ENCODE measurements at regions not wholly inside any gene's neighbourhood (a gene's known extent, or its start where the extent isn't known, plus 50 kb on each side); places are given as distances from the start of the nearest gene placed in this dataset.

DNA sequence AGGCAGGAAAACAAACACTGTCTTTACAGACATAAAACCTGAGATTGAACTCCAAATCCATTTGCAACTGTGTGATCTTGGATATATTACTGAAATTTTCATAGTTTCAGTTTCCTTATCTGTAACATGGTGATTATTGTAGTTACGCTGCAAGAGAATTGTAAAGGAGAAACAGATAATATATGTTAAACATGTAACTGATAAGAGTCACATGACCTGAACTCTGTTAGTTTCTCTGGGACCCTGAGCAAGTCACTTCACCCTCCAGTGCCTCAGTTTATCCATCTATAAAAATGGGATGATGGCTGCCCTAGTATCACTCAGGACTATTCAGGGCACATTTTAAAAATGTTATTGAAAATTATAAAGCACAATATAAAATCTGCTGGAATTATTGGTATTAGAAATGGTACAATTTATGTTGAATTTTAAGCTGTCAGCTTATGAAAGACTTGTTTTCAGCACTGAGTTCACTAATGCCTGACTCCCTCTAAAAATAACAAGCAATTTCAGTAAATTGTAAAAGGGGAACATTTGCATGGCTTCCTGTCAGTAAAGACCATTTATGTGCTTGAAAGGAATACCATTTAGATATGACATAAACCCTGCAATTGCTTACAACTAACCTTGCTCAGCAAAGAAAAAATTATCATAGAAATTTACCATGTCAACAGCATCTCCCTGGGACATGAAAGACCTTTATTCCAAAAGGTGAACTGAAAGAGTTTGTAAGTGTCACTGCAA, 393.5 kb downstream of the RAD51AP2 start:
- H3K9ac ChIP-seq (ENCODE audit: low read length): no peak overlapping the region
- H3K4ac ChIP-seq (ENCODE audit: low read depth, low read length): no peak overlapping the region
- no peaks in the 10 kb centered on the region for H3K79me1 ChIP-seq (ENCODE audit: low read length)
- no peak for DNase-seq
- H3K23ac ChIP-seq (ENCODE audit: low read length): no peak overlapping the region
- no peak overlapping the region for H2BK15ac ChIP-seq (replicated peaks; ENCODE audit: low read depth)
- H3K4me2 ChIP-seq (ENCODE audit: low read length): no peak overlapping the region
- no peak overlapping the region for H2BK120ac ChIP-seq (ENCODE audit: low read depth, low read length)
- H3K27ac ChIP-seq (ENCODE audit: low read depth, low read length): no peak overlapping the region
- H3K27me3 ChIP-seq (ENCODE audit: insufficient read depth, low read length, poor library complexity): no peaks in the 10 kb centered on the region
- WGBS (ENCODE audit: extremely low coverage, insufficient coverage, low lambda C conversion rate): no CpG with 5 or more reads among the region's 1 CpG
- no peak overlapping the region for H3K56ac ChIP-seq (ENCODE audit: low read length)
- H2BK5ac ChIP-seq (ENCODE audit: low read length): no peak overlapping the region
- no peak overlapping the region for H2AK5ac ChIP-seq (ENCODE audit: low read length)
- H3K4me3 ChIP-seq (ENCODE audit: low read length): no peak overlapping the region
- H4K8ac ChIP-seq (ENCODE audit: low read depth, low read length): no peak overlapping the region
- no peak overlapping the region for H3K18ac ChIP-seq (ENCODE audit: low read length)
- no peaks in the 10 kb centered on the region for H3K36me3 ChIP-seq (ENCODE audit: control insufficient read depth, insufficient read depth, low read length)
- H3K79me2 ChIP-seq (ENCODE audit: control insufficient read depth, insufficient read depth, low read length): no peaks in the 10 kb centered on the region
- no peaks in the 10 kb centered on the region for H3K4me1 ChIP-seq (ENCODE audit: control insufficient read depth, low read depth, low read length)
- H4K5ac ChIP-seq (ENCODE audit: low read length): no peak overlapping the region

DNA sequence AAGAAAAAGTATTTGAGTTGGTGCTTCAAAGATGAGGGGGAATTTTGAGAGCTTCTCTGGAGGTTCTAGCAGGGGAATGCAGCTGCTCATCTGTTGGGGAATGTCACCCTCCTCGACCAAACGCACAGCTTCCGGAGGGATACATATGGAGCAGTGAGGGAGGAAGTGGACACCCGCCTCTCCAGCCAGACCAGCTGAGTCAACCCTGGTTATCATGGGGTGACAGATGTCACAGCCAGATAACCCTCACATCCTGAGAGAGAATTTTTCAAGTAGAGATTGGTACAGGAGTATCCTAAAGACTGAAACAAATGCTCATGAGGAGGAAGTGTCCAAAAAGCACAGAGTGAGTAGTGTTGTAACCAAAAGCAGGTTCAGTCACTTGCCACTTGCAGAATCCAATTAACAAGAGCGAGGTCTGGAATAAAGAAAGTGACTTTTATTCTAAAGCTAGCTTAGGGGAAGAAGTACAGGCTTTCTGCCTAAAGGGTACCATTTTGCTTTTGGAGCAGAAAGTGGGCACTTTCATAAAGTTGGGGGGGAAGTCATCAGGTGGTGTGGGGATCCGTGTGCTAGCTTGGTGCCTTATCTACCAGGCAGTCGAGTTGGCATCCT, 395.2 kb downstream of the RAD51AP2 start:
- peak; percentile 22 for DNase-seq
- no peak overlapping the region for H4K8ac ChIP-seq (ENCODE audit: low read depth, low read length)
- H3K27me3 ChIP-seq (ENCODE audit: insufficient read depth, low read length, poor library complexity): no peaks in the 10 kb centered on the region
- H2AK5ac ChIP-seq (ENCODE audit: low read length): no peak overlapping the region
- no peaks in the 10 kb centered on the region for H3K79me1 ChIP-seq (ENCODE audit: low read length)
- no peak overlapping the region for H2BK120ac ChIP-seq (ENCODE audit: low read depth, low read length)
- no peak overlapping the region for H3K18ac ChIP-seq (ENCODE audit: low read length)
- H3K27ac ChIP-seq (ENCODE audit: low read depth, low read length): no peak overlapping the region
- H3K79me2 ChIP-seq (ENCODE audit: control insufficient read depth, insufficient read depth, low read length): no peaks in the 10 kb centered on the region
- no peak overlapping the region for H2BK15ac ChIP-seq (replicated peaks; ENCODE audit: low read depth)
- H3K4me2 ChIP-seq (ENCODE audit: low read length): no peak overlapping the region
- no CpG with 5 or more reads among the region's 7 CpGs for WGBS (ENCODE audit: extremely low coverage, insufficient coverage, low lambda C conversion rate)
- H3K9ac ChIP-seq (ENCODE audit: low read length): no peak overlapping the region
- H2BK5ac ChIP-seq (ENCODE audit: low read length): no peak overlapping the region
- no peaks in the 10 kb centered on the region for H3K36me3 ChIP-seq (ENCODE audit: control insufficient read depth, insufficient read depth, low read length)
- H3K4me3 ChIP-seq (ENCODE audit: low read length): no peak overlapping the region
- H3K4me1 ChIP-seq (ENCODE audit: control insufficient read depth, low read depth, low read length): no peaks in the 10 kb centered on the region
- H3K23ac ChIP-seq (ENCODE audit: low read length): no peak overlapping the region
- no peak overlapping the region for H3K56ac ChIP-seq (ENCODE audit: low read length)
- no peak overlapping the region for H4K5ac ChIP-seq (ENCODE audit: low read length)
- H3K4ac ChIP-seq (ENCODE audit: low read depth, low read length): no peak overlapping the region

DNA sequence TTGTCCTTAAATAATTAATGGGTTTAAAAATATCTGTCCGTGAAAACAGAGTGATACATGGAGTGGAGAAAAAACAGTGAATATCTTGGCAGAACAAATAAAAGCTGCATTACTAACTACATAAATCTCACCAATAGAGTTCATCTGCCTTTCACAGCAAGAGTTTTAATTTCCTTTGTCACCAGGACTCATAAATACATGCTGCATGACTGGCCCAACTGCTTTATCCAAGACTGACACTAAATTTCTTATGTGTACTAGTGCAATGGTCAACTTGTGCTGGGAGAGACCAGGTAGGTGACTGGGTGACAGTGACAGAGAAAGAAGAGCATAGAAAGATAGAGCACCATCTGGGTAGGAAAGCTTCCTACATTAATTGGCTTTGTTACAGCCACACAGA, 402.8 kb downstream of the RAD51AP2 start:
- Histone ChIP-seq H3K27ac (ENCODE audit: low read depth, low read length) (no peak overlapping the region), H3K36me3 (ENCODE audit: control insufficient read depth, insufficient read depth, low read length) (no peaks in the 10 kb centered on the region), H3K27me3 (ENCODE audit: insufficient read depth, low read length, poor library complexity) (no peaks in the 10 kb centered on the region), H3K79me1 (ENCODE audit: low read length) (no peaks in the 10 kb centered on the region), H3K4me2 (ENCODE audit: low read length) (no peak overlapping the region), H3K4me3 (ENCODE audit: low read length) (no peak overlapping the region), H3K4ac (ENCODE audit: low read depth, low read length) (no peak overlapping the region), H3K56ac (ENCODE audit: low read length) (no peak overlapping the region), H3K79me2 (ENCODE audit: control insufficient read depth, insufficient read depth, low read length) (no peaks in the 10 kb centered on the region), H2BK15ac (replicated peaks; ENCODE audit: low read depth) (no peak overlapping the region), H3K23ac (ENCODE audit: low read length) (no peak overlapping the region), H3K18ac (ENCODE audit: low read length) (no peak overlapping the region), H2BK5ac (ENCODE audit: low read length) (no peak overlapping the region), H2BK120ac (ENCODE audit: low read depth, low read length) (no peak overlapping the region), H3K9ac (ENCODE audit: low read length) (no peak overlapping the region), H3K4me1 (ENCODE audit: control insufficient read depth, low read depth, low read length) (no peaks in the 10 kb centered on the region), H4K5ac (ENCODE audit: low read length) (no peak overlapping the region), H4K8ac (ENCODE audit: low read depth, low read length) (no peak overlapping the region), H2AK5ac (ENCODE audit: low read length) (no peak overlapping the region)
- no CpG with 5 or more reads among the region's 1 CpG for WGBS (ENCODE audit: extremely low coverage, insufficient coverage, low lambda C conversion rate)
- DNase-seq: no peak

DNA sequence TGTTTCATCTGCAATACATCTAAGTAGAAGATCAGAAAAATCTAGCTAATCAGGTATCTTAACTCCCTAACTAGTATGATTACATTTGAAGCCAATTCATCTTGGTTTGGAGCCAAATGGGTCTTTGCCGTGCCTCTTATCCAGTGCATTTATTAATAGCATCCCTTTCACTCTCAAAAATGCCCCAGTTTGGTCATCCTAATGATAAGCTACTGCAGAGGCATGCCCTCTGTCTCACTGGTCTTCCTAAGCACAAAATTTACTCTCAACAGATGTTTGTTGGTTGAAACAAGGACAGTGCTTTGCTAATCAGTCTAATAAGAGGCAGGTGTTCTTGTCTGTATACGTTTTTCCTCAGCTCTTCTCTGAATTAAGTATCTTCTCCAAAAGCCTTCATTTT, 403.2 kb downstream of the RAD51AP2 start:
- Histone ChIP-seq H2BK5ac (ENCODE audit: low read length) (no peak overlapping the region), H3K4me2 (ENCODE audit: low read length) (no peak overlapping the region), H3K36me3 (ENCODE audit: control insufficient read depth, insufficient read depth, low read length) (no peaks in the 10 kb centered on the region), H2AK5ac (ENCODE audit: low read length) (no peak overlapping the region), H3K27ac (ENCODE audit: low read depth, low read length) (no peak overlapping the region), H3K56ac (ENCODE audit: low read length) (no peak overlapping the region), H4K5ac (ENCODE audit: low read length) (no peak overlapping the region), H2BK15ac (replicated peaks; ENCODE audit: low read depth) (no peak overlapping the region), H3K9ac (ENCODE audit: low read length) (no peak overlapping the region), H3K4me1 (ENCODE audit: control insufficient read depth, low read depth, low read length) (no peaks in the 10 kb centered on the region), H2BK120ac (ENCODE audit: low read depth, low read length) (peak overlapping the region; percentile 28), H3K4ac (ENCODE audit: low read depth, low read length) (no peak overlapping the region), H3K4me3 (ENCODE audit: low read length) (no peak overlapping the region), H4K8ac (ENCODE audit: low read depth, low read length) (no peak overlapping the region), H3K27me3 (ENCODE audit: insufficient read depth, low read length, poor library complexity) (no peaks in the 10 kb centered on the region), H3K79me2 (ENCODE audit: control insufficient read depth, insufficient read depth, low read length) (no peaks in the 10 kb centered on the region), H3K18ac (ENCODE audit: low read length) (no peak overlapping the region), H3K23ac (ENCODE audit: low read length) (no peak overlapping the region), H3K79me1 (ENCODE audit: low read length) (no peaks in the 10 kb centered on the region)
- DNase-seq: no peak
- WGBS (ENCODE audit: extremely low coverage, insufficient coverage, low lambda C conversion rate): no CpG with 5 or more reads among the region's 2 CpGs

DNA sequence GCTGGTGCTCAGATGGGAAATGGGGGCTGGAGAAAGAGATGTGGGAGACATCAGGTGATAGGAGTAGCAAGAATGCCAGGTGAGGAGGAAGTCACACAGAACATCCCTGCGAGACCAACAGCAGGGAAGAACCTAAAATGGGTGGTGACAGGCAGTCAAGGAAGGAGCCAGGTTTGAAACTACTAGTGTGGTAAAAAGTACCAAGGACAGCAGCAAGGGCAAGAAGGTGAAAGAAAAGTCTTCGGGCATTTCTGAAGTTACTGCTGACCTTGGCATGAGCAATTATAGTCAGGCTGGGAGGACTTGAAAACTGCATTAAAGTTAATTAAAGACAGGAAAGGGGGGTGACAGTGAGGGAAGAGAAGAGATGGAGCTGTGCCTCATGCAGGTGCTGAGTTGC, 410.4 kb downstream of the RAD51AP2 start:
- no peak overlapping the region for H2BK120ac ChIP-seq (ENCODE audit: low read depth, low read length)
- no peak overlapping the region for H3K9ac ChIP-seq (ENCODE audit: low read length)
- no peak overlapping the region for H2AK5ac ChIP-seq (ENCODE audit: low read length)
- H3K4me1 ChIP-seq (ENCODE audit: control insufficient read depth, low read depth, low read length): no peaks in the 10 kb centered on the region
- H4K8ac ChIP-seq (ENCODE audit: low read depth, low read length): no peak overlapping the region
- H3K56ac ChIP-seq (ENCODE audit: low read length): no peak overlapping the region
- H2BK5ac ChIP-seq (ENCODE audit: low read length): no peak overlapping the region
- no peak overlapping the region for H3K18ac ChIP-seq (ENCODE audit: low read length)
- H2BK15ac ChIP-seq (replicated peaks; ENCODE audit: low read depth): no peak overlapping the region
- H3K4ac ChIP-seq (ENCODE audit: low read depth, low read length): no peak overlapping the region
- H3K27ac ChIP-seq (ENCODE audit: low read depth, low read length): no peak overlapping the region
- no peaks in the 10 kb centered on the region for H3K27me3 ChIP-seq (ENCODE audit: insufficient read depth, low read length, poor library complexity)
- DNase-seq: peak; percentile 18
- no peaks in the 10 kb centered on the region for H3K79me2 ChIP-seq (ENCODE audit: control insufficient read depth, insufficient read depth, low read length)
- H3K4me2 ChIP-seq (ENCODE audit: low read length): no peak overlapping the region
- no peaks in the 10 kb centered on the region for H3K79me1 ChIP-seq (ENCODE audit: low read length)
- H3K23ac ChIP-seq (ENCODE audit: low read length): no peak overlapping the region
- no CpG with 5 or more reads among the region's 2 CpGs for WGBS (ENCODE audit: extremely low coverage, insufficient coverage, low lambda C conversion rate)
- no peak overlapping the region for H3K4me3 ChIP-seq (ENCODE audit: low read length)
- no peaks in the 10 kb centered on the region for H3K36me3 ChIP-seq (ENCODE audit: control insufficient read depth, insufficient read depth, low read length)
- H4K5ac ChIP-seq (ENCODE audit: low read length): no peak overlapping the region

DNA sequence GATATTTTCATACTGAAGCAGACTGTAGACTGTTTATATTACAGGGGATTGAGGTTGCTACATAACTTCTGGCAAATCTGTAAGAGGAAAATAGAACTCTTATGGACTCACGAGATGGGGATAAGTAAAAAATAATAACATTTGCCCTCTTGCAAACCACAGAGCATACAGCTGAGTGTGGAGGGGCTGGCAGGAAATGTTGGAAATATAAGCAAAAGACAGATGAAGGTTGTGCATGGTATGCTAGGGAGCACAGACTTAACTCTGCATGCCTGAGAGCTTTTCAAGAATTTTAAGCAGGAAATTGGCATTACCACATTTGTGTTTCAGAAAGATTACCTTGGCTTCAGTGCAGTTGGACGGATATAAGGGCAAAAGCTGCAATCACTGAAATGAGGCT, 411.1 kb downstream of the RAD51AP2 start:
- Histone ChIP-seq H3K36me3 (ENCODE audit: control insufficient read depth, insufficient read depth, low read length) (no peaks in the 10 kb centered on the region), H3K79me1 (ENCODE audit: low read length) (no peaks in the 10 kb centered on the region), H3K4me1 (ENCODE audit: control insufficient read depth, low read depth, low read length) (no peaks in the 10 kb centered on the region), H3K27ac (ENCODE audit: low read depth, low read length) (no peak overlapping the region), H4K8ac (ENCODE audit: low read depth, low read length) (no peak overlapping the region), H3K27me3 (ENCODE audit: insufficient read depth, low read length, poor library complexity) (no peaks in the 10 kb centered on the region), H3K56ac (ENCODE audit: low read length) (no peak overlapping the region), H3K4me2 (ENCODE audit: low read length) (no peak overlapping the region), H3K79me2 (ENCODE audit: control insufficient read depth, insufficient read depth, low read length) (no peaks in the 10 kb centered on the region), H2BK120ac (ENCODE audit: low read depth, low read length) (no peak overlapping the region), H2BK15ac (replicated peaks; ENCODE audit: low read depth) (no peak overlapping the region), H3K4ac (ENCODE audit: low read depth, low read length) (no peak overlapping the region), H3K9ac (ENCODE audit: low read length) (no peak overlapping the region), H3K4me3 (ENCODE audit: low read length) (no peak overlapping the region), H3K23ac (ENCODE audit: low read length) (no peak overlapping the region), H2AK5ac (ENCODE audit: low read length) (no peak overlapping the region), H2BK5ac (ENCODE audit: low read length) (no peak overlapping the region), H4K5ac (ENCODE audit: low read length) (no peak overlapping the region), H3K18ac (ENCODE audit: low read length) (no peak overlapping the region)
- no CpG with 5 or more reads among the region's 2 CpGs for WGBS (ENCODE audit: extremely low coverage, insufficient coverage, low lambda C conversion rate)
- no peak for DNase-seq

Data from mesendoderm (in vitro differentiated cells).